HepG2 (cell line): ENCODE measurements at regions not wholly inside any gene's neighbourhood (a gene's known extent, or its start where the extent isn't known, plus 50 kb on each side); places are given as distances from the start of the nearest gene placed in this dataset.

Source experiments
- ATAC-seq: fragments of 200-7000 bp; cut with Tn5 transposase; 3 replicates; pipeline ENCODE4 v1.9.1; 2020; ENCODE audit warnings: mild to moderate bottlenecking, moderate library complexity
- BruUV-seq: library from RNA; stranded (reverse); fragments of 400-500 nt; replicated peaks from 2 replicates; lab custom pipeline; 2021; lab: Mats Ljungman, UMichigan
- CTCF ChIA-PET: fragments of 300-600 bp; formaldehyde crosslinking; extraction: SDS; loops from one replicate; lab custom pipeline; 2021; ENCODE audit warnings: low total read pairs, inconsistent platforms, low intra/inter-chr PET ratio; lab: Yijun Ruan, JAX
- POLR2A ChIA-PET: fragments of 350-600 bp; sonication (Branson Sonifier 250); formaldehyde crosslinking; loops from one replicate; lab custom pipeline; 2020; ENCODE audit warnings: antibody characterized with exemption, inconsistent platforms; lab: Yijun Ruan, JAX
- DNase-seq: peaks from one replicate; pipeline ENCODE4 v3.0.0-alpha.2; 2015; ENCODE audit warnings: low spot score
- FAIRE-seq: peaks from 3 replicates; lab custom pipeline; 2011; peaks lifted over from hg19 to GRCh38; lab: Jason Lieb, UNC
- H2AFZ ChIP-seq: one replicate; pipeline ENCODE4 v1.6.1; 2011; ENCODE audit warnings: low read length, inconsistent platforms
- H3K27ac ChIP-seq: fragments of 300-600 bp; 3 replicates; pipeline ENCODE4 v1.8.0; 2011; ENCODE audit warnings: mixed run types, mild to moderate bottlenecking, mixed read lengths, low read length, inconsistent platforms; ENCODE audit not compliant: insufficient read depth; ENCODE audit errors: extremely low read length
- H3K27me3 ChIP-seq, 2 experiments: fragments of 200-600 bp in 1 of 2; 2 replicates in 1 of 2; 3 replicates in 1 of 2; pipeline versions ENCODE4 v1.6.0 to v1.8.0; 2011; ENCODE audit warnings: low read length in 2 of 2, mild to moderate bottlenecking in 2 of 2, moderate library complexity in 2 of 2, inconsistent platforms in 1 of 2; ENCODE audit not compliant: insufficient read depth in 2 of 2, control insufficient read depth in 1 of 2
- H3K36me3 ChIP-seq, 2 experiments: fragments of 200-600 bp in 1 of 2; replicated peaks in 1 of 2; 2 replicates in 1 of 2; 3 replicates in 1 of 2; pipeline versions ENCODE4 v1.5.1 to v1.8.0; 2011; ENCODE audit warnings: low read length in 2 of 2, inconsistent platforms in 1 of 2; ENCODE audit not compliant: insufficient read depth in 2 of 2, control insufficient read depth in 1 of 2
- H3K4me1 ChIP-seq: 2 replicates; pipeline ENCODE4 v1.5.1; 2012; ENCODE audit warnings: low read length, inconsistent platforms; ENCODE audit not compliant: insufficient read depth
- H3K4me2 ChIP-seq: 2 replicates; pipeline ENCODE4 v1.6.0; 2011; ENCODE audit warnings: low read depth, low read length, inconsistent platforms
- H3K4me3 ChIP-seq, 3 experiments: fragments of 200-600 bp in 1 of 3; sonication (generic), shearing (Covaris generic) in 1 of 3; replicated peaks in 1 of 3; 2 replicates each; pipeline ENCODE4 v1.5.1; 2011 to 2016; ENCODE audit warnings: low read length in 3 of 3, inconsistent platforms in 2 of 3, low read depth in 2 of 3, mild to moderate bottlenecking in 2 of 3, control low read depth in 1 of 3, mixed read lengths in 1 of 3; ENCODE audit not compliant: insufficient read depth in 1 of 3
- H3K79me2 ChIP-seq: one replicate; pipeline ENCODE4 v1.6.1; 2011; ENCODE audit warnings: low read length, inconsistent platforms; ENCODE audit not compliant: insufficient read depth
- H3K9ac ChIP-seq: 2 replicates; pipeline ENCODE4 v1.6.0; 2011; ENCODE audit warnings: mild to moderate bottlenecking, low read depth, low read length, inconsistent platforms; ENCODE audit not compliant: insufficient read depth
- H3K9me3 ChIP-seq: 2 replicates; pipeline ENCODE4 v1.5.1; 2012; ENCODE audit warnings: mild to moderate bottlenecking, low read length
- H4K20me1 ChIP-seq: 2 replicates; pipeline ENCODE4 v1.6.0; 2011; ENCODE audit warnings: inconsistent platforms, mild to moderate bottlenecking, low read length, moderate library complexity; ENCODE audit not compliant: insufficient read depth
- MLXIP ChIP-seq: sonication (generic); formaldehyde crosslinking; IDR thresholded peaks from 2 replicates; pipeline ENCODE4 v1.9.0; 2021; ENCODE audit warnings: missing genetic modification reagents, borderline replicate concordance
- ZFP82 ChIP-seq: sonication (generic); formaldehyde crosslinking; IDR thresholded peaks from 2 replicates; pipeline ENCODE4 v1.5.1; 2020; ENCODE audit warnings: mild to moderate bottlenecking, missing genetic modification reagents, borderline replicate concordance
- WGBS: methylation state at CpG from one replicate; pipeline ENCODE4 v1.1.6; 2017; ENCODE audit warnings: low lambda C conversion rate; 5-methylcytosine and 5-hydroxymethylcytosine counted together
- in situ Hi-C: cut with HindIII; loops from 2 replicates; pipeline ENCODE4 v1.10.0; 2017; ENCODE audit warnings: low pct_unique_long_range_greater_than_20kb; ENCODE audit not compliant: extremely low pct_ligation_motif_present
- intact Hi-C: fragments of 100-400 bp; cut with micrococcal nuclease; formaldehyde crosslinking; loops from one replicate; pipeline ENCODE4 v1.10.0; 2022; ENCODE audit not compliant: unreplicated experiment
- TF ChIP-seq, protein P1 (sequence below): sonication (generic); formaldehyde crosslinking; IDR thresholded peaks from 2 replicates; pipeline ENCODE4 v1.5.0; 2020; ENCODE audit warnings: mild to moderate bottlenecking, missing genetic modification reagents
- TF ChIP-seq, protein P2 (sequence below): sonication (generic); formaldehyde crosslinking; IDR thresholded peaks from 2 replicates; pipeline ENCODE4 v1.8.0; 2022; ENCODE audit warnings: missing genetic modification reagents, mild to moderate bottlenecking, inconsistent platforms, borderline replicate concordance
- TF ChIP-seq, protein P3 (sequence below): sonication (generic); formaldehyde crosslinking; IDR thresholded peaks from 2 replicates; pipeline ENCODE4 v1.5.1; 2020; ENCODE audit warnings: mild to moderate bottlenecking, missing genetic modification reagents, borderline replicate concordance

DNA sequence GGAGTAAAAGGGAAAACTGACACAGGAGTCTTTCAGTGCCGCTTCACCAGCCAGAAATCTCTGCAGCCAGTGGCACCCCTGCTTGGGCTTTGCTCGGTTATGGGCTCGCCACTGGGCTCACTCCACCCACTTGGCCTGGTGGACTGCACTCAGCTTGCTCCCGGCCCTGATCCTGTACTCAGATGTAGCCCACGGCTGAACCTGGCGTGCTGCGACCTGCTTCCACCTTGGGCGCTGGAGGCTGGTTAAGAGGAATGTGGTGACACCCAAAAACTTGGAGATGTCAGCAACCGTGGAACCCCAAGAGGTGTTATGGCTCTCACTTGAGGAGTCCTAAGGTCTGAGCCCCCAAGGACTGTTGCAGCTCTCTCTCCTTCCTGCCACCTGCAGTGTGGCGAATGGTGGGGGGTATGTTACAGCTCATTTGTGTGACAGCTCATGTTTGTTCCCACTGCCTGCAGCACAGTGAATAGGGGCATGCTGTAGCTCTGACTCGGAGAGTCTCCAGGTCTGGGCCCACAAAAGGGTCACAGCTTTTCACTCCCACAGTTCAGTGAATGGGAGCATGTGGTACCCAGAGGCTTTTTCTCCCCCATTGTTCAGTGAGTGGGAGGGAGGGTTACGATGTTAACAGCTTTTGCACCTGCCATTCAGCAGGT is 1124.5 kb upstream of the ATXN8OS start:
- no peaks in the 10 kb centered on the region for H3K9me3 ChIP-seq
- H4K20me1 ChIP-seq, result no peaks in the 10 kb centered on the region
- no peak overlapping the region for H3K9ac ChIP-seq
- H3K4me2 ChIP-seq, result no peak overlapping the region
- ChIA-PET POLR2A (no interaction called here), CTCF (no interaction called here)
- DNase-seq (no peak), ATAC-seq (peak; percentile 41), FAIRE-seq (no peak)
- in situ Hi-C loops (no loop called here), intact Hi-C loops (no loop called here)
- WGBS, result 19% methylated on average over 5 of the region's 12 CpGs
- no peak overlapping the region for H3K27ac ChIP-seq
- no peak overlapping the region for H3K4me3 ChIP-seq
- TF ChIP-seq MLXIP (no peak), ZFP82 (CRISPR knock-in tag) (no peak)
- TF ChIP-seq, protein P1, sequence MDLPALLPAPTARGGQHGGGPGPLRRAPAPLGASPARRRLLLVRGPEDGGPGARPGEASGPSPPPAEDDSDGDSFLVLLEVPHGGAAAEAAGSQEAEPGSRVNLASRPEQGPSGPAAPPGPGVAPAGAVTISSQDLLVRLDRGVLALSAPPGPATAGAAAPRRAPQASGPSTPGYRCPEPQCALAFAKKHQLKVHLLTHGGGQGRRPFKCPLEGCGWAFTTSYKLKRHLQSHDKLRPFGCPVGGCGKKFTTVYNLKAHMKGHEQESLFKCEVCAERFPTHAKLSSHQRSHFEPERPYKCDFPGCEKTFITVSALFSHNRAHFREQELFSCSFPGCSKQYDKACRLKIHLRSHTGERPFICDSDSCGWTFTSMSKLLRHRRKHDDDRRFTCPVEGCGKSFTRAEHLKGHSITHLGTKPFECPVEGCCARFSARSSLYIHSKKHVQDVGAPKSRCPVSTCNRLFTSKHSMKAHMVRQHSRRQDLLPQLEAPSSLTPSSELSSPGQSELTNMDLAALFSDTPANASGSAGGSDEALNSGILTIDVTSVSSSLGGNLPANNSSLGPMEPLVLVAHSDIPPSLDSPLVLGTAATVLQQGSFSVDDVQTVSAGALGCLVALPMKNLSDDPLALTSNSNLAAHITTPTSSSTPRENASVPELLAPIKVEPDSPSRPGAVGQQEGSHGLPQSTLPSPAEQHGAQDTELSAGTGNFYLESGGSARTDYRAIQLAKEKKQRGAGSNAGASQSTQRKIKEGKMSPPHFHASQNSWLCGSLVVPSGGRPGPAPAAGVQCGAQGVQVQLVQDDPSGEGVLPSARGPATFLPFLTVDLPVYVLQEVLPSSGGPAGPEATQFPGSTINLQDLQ (CRISPR knock-in tag), result no peak
- TF ChIP-seq, protein P2, sequence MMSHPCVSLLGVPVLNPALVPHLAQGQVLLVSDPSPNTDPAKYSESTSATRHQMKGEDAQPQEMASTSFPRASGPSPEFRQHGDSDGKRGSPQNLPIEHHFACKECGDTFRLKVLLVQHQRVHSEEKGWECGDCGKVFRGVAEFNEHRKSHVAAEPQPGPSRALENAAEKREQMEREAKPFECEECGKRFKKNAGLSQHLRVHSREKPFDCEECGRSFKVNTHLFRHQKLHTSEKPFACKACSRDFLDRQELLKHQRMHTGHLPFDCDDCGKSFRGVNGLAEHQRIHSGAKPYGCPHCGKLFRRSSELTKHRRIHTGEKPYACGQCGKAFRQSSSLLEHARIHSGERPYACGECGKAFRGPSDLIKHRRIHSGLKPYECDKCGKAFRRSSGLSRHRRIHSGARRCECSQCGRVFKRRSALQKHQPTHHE (CRISPR knock-in tag), result no peak
- TF ChIP-seq, protein P3, sequence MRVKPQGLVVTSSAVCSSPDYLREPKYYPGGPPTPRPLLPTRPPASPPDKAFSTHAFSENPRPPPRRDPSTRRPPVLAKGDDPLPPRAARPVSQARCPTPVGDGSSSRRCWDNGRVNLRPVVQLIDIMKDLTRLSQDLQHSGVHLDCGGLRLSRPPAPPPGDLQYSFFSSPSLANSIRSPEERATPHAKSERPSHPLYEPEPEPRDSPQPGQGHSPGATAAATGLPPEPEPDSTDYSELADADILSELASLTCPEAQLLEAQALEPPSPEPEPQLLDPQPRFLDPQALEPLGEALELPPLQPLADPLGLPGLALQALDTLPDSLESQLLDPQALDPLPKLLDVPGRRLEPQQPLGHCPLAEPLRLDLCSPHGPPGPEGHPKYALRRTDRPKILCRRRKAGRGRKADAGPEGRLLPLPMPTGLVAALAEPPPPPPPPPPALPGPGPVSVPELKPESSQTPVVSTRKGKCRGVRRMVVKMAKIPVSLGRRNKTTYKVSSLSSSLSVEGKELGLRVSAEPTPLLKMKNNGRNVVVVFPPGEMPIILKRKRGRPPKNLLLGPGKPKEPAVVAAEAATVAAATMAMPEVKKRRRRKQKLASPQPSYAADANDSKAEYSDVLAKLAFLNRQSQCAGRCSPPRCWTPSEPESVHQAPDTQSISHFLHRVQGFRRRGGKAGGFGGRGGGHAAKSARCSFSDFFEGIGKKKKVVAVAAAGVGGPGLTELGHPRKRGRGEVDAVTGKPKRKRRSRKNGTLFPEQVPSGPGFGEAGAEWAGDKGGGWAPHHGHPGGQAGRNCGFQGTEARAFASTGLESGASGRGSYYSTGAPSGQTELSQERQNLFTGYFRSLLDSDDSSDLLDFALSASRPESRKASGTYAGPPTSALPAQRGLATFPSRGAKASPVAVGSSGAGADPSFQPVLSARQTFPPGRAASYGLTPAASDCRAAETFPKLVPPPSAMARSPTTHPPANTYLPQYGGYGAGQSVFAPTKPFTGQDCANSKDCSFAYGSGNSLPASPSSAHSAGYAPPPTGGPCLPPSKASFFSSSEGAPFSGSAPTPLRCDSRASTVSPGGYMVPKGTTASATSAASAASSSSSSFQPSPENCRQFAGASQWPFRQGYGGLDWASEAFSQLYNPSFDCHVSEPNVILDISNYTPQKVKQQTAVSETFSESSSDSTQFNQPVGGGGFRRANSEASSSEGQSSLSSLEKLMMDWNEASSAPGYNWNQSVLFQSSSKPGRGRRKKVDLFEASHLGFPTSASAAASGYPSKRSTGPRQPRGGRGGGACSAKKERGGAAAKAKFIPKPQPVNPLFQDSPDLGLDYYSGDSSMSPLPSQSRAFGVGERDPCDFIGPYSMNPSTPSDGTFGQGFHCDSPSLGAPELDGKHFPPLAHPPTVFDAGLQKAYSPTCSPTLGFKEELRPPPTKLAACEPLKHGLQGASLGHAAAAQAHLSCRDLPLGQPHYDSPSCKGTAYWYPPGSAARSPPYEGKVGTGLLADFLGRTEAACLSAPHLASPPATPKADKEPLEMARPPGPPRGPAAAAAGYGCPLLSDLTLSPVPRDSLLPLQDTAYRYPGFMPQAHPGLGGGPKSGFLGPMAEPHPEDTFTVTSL, result no peak
- H3K36me3 ChIP-seq, result no peaks in the 10 kb centered on the region
- H3K79me2 ChIP-seq, result no peaks in the 10 kb centered on the region
- H3K4me1 ChIP-seq, result no peaks in the 10 kb centered on the region
- no TSS peak for BruUV-seq
- no peak overlapping the region for H2AFZ ChIP-seq
- no peaks in the 10 kb centered on the region for H3K27me3 ChIP-seq
